Activated T-cell treated with anti-CD3 and anti-CD28 coated beads for 48 hours (primary cell): ENCODE measurements at regions not wholly inside any gene's neighbourhood (a gene's known extent, or its start where the extent isn't known, plus 50 kb on each side); places are given as distances from the start of the nearest gene placed in this dataset.

Experiments used
- DNase-seq: peaks from one replicate; pipeline ENCODE4 v3.0.0-alpha.2; 2020; ENCODE audit warnings: low read depth

DNA sequence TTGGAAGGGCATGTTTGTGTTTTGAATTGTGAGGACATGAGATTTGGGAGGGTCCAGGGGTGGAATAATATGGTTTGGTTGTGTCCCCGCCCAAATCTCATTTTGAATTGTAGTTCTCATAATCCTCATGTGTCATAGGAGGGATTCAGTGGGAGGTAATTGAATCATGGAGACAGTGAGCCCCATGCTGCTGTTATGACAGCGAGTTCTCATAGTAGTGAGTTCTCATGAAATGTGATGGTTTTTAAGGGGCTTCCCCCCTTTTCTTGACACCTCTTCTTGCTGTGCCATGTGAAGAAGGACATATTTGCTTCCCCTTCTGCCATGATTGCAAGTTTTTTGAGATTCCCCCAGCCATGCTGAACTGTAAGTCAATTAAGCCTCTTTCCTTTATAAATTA, 260.0 kb downstream of the DUSP6 start:
- DNase-seq = no peak

DNA sequence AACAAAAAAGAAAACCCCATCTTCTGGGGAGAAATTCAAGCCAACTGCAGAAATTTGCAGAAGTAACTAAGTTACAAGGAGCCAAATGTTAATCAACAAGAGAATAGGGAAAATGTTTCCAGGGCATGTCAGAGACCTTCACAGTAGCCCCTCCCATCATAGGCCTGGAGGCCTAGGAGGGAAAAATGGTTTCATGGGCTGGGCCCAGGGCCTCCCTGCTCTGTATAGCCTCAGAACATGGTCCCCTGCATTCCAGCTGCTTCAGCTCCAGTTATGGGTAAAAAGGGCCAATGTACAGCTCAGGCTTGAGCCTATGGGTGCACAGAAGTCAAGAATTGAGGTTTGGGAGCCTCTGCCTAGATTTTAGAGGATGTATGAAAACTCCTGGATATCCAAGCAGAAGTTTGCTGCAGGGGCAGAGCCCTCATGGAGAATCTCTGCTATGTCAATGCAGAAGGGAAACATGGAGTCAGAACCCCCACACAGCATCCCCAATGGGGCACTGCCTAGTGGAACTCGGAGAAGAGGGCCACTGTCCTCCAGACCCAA, 260.9 kb downstream of the DUSP6 start:
- DNase-seq = no peak

DNA sequence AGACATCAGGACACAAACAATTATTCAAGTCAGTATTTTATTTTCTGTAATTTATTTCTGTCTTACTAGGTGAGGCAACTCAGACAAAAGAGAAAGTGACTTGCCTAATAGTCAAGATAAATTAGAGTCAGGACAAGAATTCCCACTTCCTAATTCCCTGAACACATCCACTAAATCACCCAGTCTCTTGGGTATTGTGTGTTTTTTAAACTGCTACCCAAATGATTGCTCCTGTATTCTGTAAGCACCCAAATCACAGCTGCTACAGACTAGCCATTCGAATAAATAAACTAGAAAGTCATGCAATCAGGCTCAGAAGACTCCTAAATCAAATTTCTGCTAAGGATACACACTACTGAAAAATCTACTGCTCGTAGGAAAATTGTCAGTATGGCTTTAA, 263.0 kb downstream of the DUSP6 start:
- no peak for DNase-seq

DNA sequence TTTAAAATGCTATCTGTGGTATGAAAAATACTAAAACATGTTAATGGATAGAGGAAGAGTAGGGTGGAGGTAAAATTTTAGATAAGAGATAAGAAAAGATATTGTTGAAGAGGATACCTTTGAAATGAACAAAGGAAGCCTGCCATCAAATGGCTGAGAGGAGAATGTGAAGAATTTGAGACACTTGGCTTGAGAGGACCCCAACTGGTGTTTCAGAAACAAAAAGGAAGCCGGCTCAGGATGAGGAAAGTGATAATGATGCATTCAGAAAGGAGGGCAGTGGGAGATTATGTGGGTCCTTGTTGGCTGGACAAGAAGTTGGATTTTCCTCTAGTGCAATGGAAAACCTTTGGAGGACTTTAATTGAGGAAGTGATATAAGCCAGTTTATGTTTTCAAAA, 264.4 kb downstream of the DUSP6 start:
- DNase-seq = no peak

DNA sequence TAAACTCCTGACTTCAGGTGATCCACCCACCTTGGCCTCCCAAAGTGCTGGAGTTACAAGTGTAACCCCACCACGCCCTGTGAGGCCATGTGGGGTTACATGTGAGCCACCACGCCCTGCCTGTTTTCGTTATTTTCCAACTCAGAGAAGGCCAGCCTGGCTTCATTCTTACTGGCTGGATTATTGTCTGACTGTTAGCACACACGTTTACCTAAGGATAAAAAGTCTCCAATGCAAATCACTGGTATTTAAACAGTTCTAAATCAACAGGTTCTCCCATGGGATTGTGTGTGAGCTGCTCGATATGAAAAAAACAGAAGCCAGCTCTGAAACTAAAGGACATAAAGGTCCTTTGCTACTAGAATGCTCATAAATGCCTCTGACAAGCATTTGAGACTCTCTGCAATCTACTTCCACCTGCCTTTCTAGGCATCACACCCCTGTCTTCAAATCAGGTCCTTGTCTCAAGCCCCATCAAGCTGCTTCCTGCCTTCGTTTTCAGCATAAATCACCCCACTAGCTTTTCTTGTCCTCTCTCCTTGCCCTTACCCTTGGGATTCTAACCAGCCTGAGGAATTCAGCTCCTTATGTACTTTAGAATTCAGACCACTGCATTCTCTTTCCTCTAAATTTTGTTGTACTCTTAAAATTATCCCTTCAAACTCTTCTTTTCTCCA, 265.0 kb downstream of the DUSP6 start:
- DNase-seq = no peak

GRCh38 chr12:89085421-89085820, 266.9 kb downstream of the DUSP6 start:
- DNase-seq = no peak

- DNase-seq = no peak
Observed at GRCh38 chr12:89084751-89085150, 267.6 kb downstream of the DUSP6 start.

- no peak for DNase-seq
Observed at GRCh38 chr12:89083491-89083890, 268.8 kb downstream of the DUSP6 start.

DNA sequence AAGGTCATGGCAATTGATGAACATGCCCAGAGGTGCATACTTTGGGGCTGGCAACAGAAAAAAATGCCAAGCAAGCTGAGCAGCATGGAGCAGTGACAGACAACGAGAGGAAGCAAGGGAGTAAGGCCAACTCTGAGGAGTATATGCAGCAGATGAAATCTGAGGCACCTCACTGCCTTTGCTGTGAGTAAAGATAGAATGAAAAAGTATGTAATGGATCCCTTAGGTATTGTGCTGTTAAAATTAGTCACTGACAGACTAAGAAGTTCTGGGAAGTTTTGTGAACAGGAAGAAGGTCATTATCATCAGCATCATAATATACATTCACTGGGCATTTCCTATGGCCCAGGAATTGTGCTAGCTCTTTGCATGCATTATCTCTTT, 269.9 kb downstream of the DUSP6 start:
- no peak for DNase-seq

DNA sequence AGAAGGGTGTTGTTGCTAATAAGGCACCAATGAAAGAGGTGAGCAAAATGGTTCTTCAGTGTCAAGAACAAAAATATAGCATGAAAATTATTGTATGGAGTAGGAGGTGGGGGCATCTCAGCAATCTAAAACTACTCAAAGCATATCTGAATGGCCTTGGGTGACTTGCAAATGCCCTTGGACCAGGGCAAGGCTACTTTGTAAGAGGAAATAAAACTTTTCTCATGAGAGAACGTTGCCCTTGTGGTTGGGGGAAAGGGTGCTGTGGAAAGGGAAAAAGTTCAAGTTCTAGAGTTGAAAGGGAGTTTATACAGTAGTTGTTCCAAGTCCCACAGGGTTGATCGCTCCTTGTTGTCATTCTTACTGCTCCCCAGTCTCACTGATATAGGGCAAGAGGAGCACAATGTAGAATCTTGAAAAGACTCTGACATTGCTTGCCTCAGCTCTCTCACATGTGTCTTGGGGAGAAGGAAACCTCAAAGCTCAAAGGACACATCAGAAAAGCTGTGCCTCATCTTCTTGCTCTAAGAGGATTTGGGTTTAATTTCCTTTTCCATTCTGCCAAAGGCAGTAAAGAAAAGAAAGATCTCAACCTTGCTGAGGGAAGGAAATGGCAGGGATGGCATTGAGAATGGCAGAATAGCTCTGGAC, 270.5 kb downstream of the DUSP6 start:
- no peak for DNase-seq

GRCh38 chr12:89080793-89081465, 271.4 kb downstream of the DUSP6 start:
- no peak for DNase-seq

- no peak for DNase-seq
Observed at GRCh38 chr12:89075880-89076540, 276.3 kb downstream of the DUSP6 start.

DNA sequence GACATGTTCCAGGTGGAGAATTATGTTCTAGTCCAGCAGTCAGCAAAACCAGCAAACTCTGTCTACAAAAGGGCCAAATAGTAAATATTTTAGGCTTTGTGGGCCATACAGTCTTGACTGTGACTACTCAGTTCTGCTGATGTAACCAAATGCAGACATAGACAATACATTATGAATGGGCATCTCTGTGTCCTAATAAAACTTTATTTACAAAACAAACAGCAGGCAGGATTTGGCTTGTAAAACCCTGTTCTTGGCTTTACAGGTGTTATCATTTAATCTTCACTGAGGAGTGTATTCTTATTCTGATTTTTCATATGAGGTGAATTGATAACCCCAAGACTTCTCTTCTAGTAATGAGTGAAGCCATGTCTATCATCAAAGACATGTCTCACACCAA, 278.6 kb downstream of the DUSP6 start:
- no peak for DNase-seq

DNA sequence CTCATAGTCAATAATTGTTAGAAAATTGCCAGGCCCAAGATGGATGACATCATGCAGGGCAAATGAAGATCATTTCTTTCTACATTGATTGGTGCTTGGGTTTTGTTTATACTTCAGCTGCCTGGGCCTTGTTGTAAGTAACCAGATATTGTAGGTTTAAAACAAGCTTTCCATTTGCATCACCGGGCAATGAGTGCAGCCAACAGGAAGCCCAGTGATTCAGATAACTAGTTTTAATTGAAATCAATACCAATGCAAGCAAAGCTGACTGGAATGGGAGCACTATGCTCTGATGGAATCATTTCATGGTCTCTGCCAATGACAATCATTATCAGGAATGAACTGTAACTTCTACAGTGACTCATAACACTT, 279.3 kb downstream of the DUSP6 start:
- DNase-seq = no peak

DNA sequence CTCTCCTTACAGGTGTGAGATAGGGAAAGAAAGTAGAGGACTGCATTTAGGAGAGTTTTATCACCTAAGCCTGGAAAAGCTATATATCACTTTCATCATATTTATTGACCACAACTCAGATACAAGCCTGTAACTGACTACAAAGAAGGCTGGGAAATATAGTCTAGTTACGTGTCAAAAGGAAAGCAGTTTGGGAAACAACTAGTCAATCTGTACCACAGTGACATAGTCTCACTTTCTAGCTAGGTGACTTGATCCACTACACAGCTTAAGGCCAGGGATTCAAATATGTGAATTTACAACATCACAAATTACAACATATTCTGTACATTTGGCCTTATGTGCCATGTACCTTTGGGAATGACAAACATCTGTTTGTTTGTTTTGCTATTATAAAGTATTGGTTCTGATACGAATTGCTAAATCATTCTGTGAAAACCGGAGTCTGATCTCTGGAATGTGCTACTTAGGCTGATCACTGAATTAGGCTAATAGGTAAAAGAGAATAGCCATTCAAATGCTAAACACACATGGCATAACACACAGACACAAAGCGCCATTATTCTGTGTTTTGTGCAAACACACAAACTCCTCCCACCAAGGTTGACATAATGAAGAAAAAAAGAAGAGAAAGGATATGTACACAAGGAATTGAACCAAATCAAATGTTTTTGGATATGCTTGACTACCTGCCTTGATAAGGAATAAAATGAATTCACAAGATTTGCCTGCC, 279.8 kb downstream of the DUSP6 start:
- DNase-seq = no peak

DNA sequence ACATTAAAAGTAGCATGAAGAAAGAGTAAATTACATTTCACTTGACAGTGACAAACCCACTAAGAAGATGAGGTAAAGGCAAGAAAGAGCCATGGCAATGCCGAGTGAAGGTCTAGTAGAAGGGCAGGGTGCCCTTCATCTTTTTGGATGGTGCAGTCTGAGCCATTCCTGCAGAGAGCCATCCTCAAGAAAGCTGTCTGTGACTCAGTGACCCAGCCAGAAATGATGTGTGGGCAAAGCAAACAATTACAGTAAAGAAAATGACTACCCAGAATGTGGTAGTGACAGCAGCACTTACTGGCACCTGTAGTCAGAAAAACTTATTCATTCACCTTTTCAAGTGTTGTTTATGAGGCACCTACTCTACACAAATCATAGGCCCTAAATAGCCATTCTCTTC, 281.7 kb downstream of the DUSP6 start:
- DNase-seq = no peak

DNA sequence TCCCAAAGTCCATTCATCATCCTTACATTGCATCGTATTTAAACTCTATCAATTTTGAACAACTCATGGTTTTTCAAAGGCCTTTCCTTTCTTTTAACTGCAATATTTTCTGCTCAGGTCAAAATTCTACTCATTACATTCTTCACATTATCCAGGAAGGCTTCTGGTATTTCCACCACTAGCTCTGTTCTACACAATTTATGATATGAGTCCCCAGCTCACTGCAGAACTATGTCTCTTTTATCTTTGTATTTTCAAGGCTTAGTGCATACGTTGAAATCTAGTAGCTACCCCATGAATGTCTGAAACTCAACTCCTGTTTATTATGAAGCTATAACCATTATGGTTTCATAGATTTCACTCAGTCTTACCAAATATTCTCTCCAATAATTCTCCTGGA, 282.9 kb downstream of the DUSP6 start:
- no peak for DNase-seq

DNA sequence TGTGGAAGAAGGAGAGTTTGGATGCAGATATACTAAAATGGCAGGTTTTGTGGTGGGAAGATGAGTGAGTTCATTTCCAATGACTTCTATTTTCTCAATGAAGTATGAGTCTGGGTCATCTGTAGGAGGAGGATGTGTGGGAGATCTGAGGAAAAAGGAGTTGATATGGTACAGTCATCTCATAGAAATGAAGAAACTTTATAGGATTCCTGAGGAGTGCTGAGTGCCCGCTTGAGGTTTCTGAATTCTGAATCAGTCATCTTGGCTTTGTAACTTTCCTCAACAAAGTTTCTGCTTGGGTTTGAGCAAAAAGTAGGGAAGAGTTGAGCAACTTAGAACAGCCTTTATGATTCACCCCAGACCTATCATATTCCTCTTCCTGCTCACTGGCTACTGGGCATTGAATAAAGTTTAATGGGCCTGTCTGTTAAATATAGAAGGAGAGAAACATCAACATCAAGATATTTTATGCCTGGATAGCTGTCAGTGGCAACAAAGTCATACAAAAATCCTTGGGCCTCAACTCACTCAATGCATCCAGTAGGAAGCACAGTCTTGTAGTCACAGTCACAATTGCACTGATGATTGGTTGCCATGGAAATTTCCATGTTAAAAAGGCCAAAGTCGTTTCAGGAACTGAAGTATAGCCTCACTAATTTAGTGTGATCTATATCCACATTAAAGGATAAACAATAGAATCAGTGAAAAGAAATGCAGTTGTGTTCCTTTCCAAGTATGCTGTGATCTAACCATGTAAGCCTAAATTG, 284.7 kb downstream of the DUSP6 start:
- no peak for DNase-seq

DNA sequence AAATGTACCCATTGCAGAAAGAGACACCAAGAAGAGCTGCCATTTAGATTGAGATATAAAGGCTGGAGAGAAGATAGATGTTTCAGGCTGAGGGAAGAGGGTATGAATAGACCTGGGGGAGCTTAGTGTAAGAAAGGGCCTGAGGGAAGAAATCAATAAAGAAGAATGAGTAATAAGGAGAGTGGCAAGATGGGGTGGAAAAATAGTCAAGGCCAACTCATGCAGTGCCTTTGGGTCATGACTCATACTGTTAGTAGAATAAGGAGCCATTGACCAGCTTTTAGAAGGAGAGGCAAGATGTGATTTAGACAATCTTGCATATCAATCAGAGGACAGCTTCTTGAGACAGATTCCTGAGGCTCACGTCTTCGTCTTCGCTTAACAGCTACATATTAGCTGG, 287.5 kb downstream of the DUSP6 start:
- no peak for DNase-seq

DNA sequence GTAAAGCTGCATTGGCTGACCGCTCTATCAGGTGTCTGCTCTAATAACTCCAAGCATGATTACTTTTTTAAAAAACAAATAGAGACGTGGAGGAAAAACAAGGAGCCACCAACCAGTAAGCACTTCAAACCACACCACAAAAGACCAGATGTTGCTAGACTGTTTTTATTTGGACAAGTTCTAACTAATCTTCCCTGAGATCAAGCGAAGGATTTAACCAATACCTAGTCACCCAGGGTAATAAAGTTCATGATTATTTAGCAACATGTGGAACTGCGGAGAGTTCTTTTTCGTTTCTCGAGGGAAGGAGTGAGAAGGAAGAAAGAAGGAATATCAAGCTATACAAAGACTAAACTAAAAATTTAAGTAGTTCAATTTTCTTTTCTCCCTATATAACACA, 288.1 kb downstream of the DUSP6 start:
- DNase-seq = no peak

DNA sequence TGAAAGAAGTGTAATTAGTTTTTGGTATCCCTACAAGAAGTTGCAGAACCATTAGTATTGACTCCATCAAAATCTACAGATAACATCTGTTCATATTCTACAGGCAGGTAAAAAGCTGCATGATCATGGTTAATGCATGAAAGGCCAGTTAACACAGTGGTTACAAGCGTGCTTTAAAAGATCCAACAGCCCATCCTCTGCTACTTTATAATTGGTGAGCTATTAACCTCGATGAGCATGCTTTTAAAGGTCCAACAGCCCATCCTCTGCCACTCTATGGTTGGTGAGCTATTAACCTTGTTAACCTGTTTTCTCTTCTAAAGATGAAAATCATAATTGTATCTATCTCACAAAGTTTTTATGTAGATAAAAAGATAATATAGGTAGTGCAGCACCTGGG, 289.3 kb downstream of the DUSP6 start:
- no peak for DNase-seq
